Colonic mucosa (tissue), 4 donors: ENCODE measurements at regions not wholly inside any gene's neighbourhood (a gene's known extent, or its start where the extent isn't known, plus 50 kb on each side); places are given as distances from the start of the nearest gene placed in this dataset.

Source experiments
- DNase-seq: peaks from one replicate; pipeline ENCODE4 v3.0.0-alpha.2; 2020
- H3K27ac ChIP-seq: fragments of 200-600 bp; one replicate; pipeline ENCODE4 v1.8.0; 2021
- H3K27me3 ChIP-seq: fragments of 200-600 bp; one replicate; pipeline ENCODE4 v1.8.0; 2021
- H3K36me3 ChIP-seq: fragments of 200-600 bp; one replicate; pipeline ENCODE4 v1.8.0; 2021
- H3K4me1 ChIP-seq: fragments of 200-600 bp; one replicate; pipeline ENCODE4 v1.8.0; 2021; ENCODE audit warnings: mild to moderate bottlenecking
- H3K4me3 ChIP-seq: fragments of 200-600 bp; one replicate; pipeline ENCODE4 v1.8.0; 2021
- H3K9ac ChIP-seq, 2 donors: one replicate each; pipeline ENCODE4 v1.7.0; 2013; ENCODE audit warnings: control low read depth in 2 of 2, low read depth in 2 of 2, low read length in 2 of 2
- H3K9me3 ChIP-seq: fragments of 200-600 bp; one replicate; pipeline ENCODE4 v1.8.0; 2021
- CTCF ChIP-seq: fragments of 200-600 bp; IDR thresholded peaks from one replicate; pipeline ENCODE4 v1.8.0; 2022; ENCODE audit warnings: antibody characterized with exemption, mild to moderate bottlenecking
- intact Hi-C: fragments of 100-400 bp; cut with DNase I; formaldehyde crosslinking; loops from one replicate; pipeline ENCODE4 v1.14.1; 2022
- donor health status: healthy.
- donor health status: DM: no; HTN: no; CAD: no.
- donor health status: DM: no; HTN: no; CAD: no.

GRCh38 chr9:71306134-71306533 is 184.7 kb upstream of the TRPM3 start:
- Histone ChIP-seq H3K27ac (no peak overlapping the region), H3K4me3 (no peak overlapping the region)
- intact Hi-C loops: no loop called here

DNA sequence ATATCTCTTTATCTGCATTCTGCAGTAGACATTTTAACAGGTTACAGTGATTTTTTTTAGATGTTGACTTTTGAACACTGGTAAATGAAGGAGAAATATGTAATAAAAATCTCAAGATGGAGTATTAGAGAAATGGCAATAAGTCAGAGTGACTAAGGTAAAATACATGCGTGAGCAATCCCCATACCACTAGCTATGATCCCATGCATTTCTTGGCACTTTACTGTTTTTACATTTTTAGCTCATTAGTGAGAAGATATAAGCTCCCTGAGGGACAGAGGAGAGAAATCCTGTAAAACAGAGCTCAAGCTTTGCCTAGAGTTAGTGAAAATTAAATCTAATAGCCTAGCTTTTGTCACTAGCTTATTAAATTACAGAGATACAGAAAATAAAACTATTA is 181.9 kb upstream of the TRPM3 start:
- no peak for DNase-seq
- no peak overlapping the region for H3K27ac ChIP-seq
- TF ChIP-seq CTCF: no peak

More at GRCh38 chr9:71306134-71306533, 184.7 kb upstream of the TRPM3 start:
- no peak for TF ChIP-seq CTCF
- Histone ChIP-seq H3K4me1 (no peaks in the 10 kb centered on the region), H3K9ac (no peak overlapping the region), H3K9me3 (no peaks in the 10 kb centered on the region), H3K27me3 (no peaks in the 10 kb centered on the region), H3K36me3 (no peaks in the 10 kb centered on the region)
- DNase-seq: no peak

DNA sequence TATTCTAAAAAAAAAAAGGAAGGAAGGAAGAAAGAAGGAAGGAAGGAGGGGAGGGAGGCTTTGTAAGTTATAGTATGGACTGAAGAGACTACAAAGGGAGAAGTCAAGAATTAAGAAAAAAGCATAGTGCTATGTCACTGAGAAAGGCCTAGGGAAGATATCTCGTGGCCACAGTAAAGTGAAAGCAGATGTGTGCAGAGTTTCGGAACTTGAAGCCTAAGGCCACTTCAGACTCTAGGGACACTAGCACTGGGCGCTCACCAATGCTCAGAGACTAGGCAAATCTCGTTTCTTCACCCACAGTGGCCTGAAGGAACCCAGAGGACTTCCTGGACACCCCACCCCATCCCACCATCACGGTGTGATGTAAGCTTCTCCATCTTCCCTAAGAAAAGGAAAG is 181.4 kb upstream of the TRPM3 start:
- H3K4me3 ChIP-seq: no peak overlapping the region
- no peaks in the 10 kb centered on the region for H3K36me3 ChIP-seq
- no peak for TF ChIP-seq CTCF
- no peaks in the 10 kb centered on the region for H3K27me3 ChIP-seq
- H3K9me3 ChIP-seq: no peaks in the 10 kb centered on the region
- H3K9ac ChIP-seq: no peak overlapping the region
- H3K4me1 ChIP-seq: no peaks in the 10 kb centered on the region
- intact Hi-C loops: no loop called here
- no peak for DNase-seq
- H3K27ac ChIP-seq: no peak overlapping the region

More for the DNA sequence above, 181.9 kb upstream of the TRPM3 start:
- Histone ChIP-seq H3K27me3 (no peaks in the 10 kb centered on the region), H3K9ac (no peak overlapping the region), H3K4me3 (no peak overlapping the region), H3K36me3 (no peaks in the 10 kb centered on the region), H3K4me1 (no peaks in the 10 kb centered on the region), H3K9me3 (no peaks in the 10 kb centered on the region)
- intact Hi-C loops: no loop called here

- no peak for TF ChIP-seq CTCF
- no peak overlapping the region for H3K9ac ChIP-seq
- H3K27me3 ChIP-seq: no peaks in the 10 kb centered on the region
- H3K4me1 ChIP-seq: no peaks in the 10 kb centered on the region
- H3K4me3 ChIP-seq: no peak overlapping the region
- no peaks in the 10 kb centered on the region for H3K9me3 ChIP-seq
- intact Hi-C loops: no loop called here
- DNase-seq: no peak
- no peak overlapping the region for H3K27ac ChIP-seq
- no peaks in the 10 kb centered on the region for H3K36me3 ChIP-seq
Observed at GRCh38 chr9:71295928-71296327, 174.5 kb upstream of the TRPM3 start.

GRCh38 chr9:71286146-71286545 is 164.7 kb upstream of the TRPM3 start:
- Histone ChIP-seq H3K9ac (no peak overlapping the region), H3K4me3 (no peak overlapping the region), H3K36me3 (no peaks in the 10 kb centered on the region), H3K27me3 (no peaks in the 10 kb centered on the region), H3K4me1 (no peaks in the 10 kb centered on the region), H3K9me3 (no peaks in the 10 kb centered on the region), H3K27ac (no peak overlapping the region)
- no peak for TF ChIP-seq CTCF
- DNase-seq: no peak
- intact Hi-C loops: loop anchor here (10.0 kb wide), 1 partner anchor 309 kb away; no protein-coding TSS in a partner anchor
